HL-60 (cell line): ENCODE measurements at regions not wholly inside any gene's neighbourhood (a gene's known extent, or its start where the extent isn't known, plus 50 kb on each side); places are given as distances from the start of the nearest gene placed in this dataset.
"Not testable (repeated sequence)": the region's sequence is repeated elsewhere in the genome, so short reads cannot be mapped to it uniquely, and the experiment has no call there.

Experiments used
- DNase-seq, 2 experiments: peaks; one replicate each; pipeline ENCODE4 v3.0.0-alpha.2; 2010 to 2020; ENCODE audit warnings: low read depth in 1 of 2, low spot score in 1 of 2
- H3K27ac ChIP-seq: fragments of 250-450 bp; sonication (Bioruptor Pico); replicated peaks from 2 replicates; pipeline ENCODE4 v1.5.1; 2020; ENCODE audit warnings: mild to moderate bottlenecking, moderate library complexity
- H3K27me3 ChIP-seq: fragments of 250-450 bp; sonication (Bioruptor Pico); 2 replicates; pipeline ENCODE4 v1.5.1; 2021; ENCODE audit warnings: mild to moderate bottlenecking, moderate library complexity; ENCODE audit not compliant: insufficient read depth, poor library complexity, severe bottlenecking
- H3K4me3 ChIP-seq: replicated peaks from 2 replicates; pipeline ENCODE4 v1.5.1; 2011; ENCODE audit warnings: mild to moderate bottlenecking, control low read depth, low read length; ENCODE audit not compliant: insufficient read depth
- GABPA ChIP-seq: IDR thresholded peaks from 2 replicates; pipeline ENCODE4 v1.6.1; 2012; ENCODE audit warnings: low read depth
- POLR2AphosphoS5 ChIP-seq: IDR thresholded peaks from 2 replicates; pipeline ENCODE4 v1.6.1; 2012; ENCODE audit warnings: low read depth
- SPI1 ChIP-seq: IDR thresholded peaks from 2 replicates; pipeline ENCODE4 v1.6.1; 2012; ENCODE audit warnings: low read depth, mild to moderate bottlenecking, borderline replicate concordance
- TF ChIP-seq, protein P1 (sequence below): IDR thresholded peaks from 2 replicates; pipeline ENCODE4 v1.6.1; 2012; ENCODE audit warnings: low read depth; ENCODE audit not compliant: insufficient replicate concordance
- TF ChIP-seq, protein P2 (sequence below): IDR thresholded peaks from one replicate; pipeline ENCODE4 v1.5.1; 2011; ENCODE audit warnings: low read length, control low read depth, inconsistent platforms; ENCODE audit not compliant: insufficient read depth

DNA sequence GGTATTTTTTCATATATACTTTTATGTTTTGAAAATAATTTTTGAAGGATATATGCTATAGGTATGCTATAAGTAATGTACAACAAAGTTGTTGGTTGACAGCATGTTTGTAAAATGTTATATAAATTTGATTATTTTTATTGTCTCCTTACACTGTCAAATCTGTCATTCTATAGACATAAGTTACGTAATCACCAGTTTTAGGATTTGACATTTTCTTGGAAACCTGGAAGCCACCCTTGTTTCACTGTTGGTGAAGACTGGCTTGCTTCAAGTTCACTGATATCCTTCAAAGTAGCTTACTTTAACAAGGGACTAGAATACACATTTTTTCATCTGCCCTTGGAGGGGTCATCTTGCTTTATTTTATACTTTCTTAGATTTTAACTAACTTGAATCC, 1288.6 kb upstream of the EYS start:
- no peak for DNase-seq
- Histone ChIP-seq H3K27me3 (no peaks in the 10 kb centered on the region), H3K27ac (no peak overlapping the region), H3K4me3 (no peak overlapping the region)
- TF ChIP-seq GABPA (no peak), SPI1 (no peak), POLR2AphosphoS5 (no peak)
- TF ChIP-seq, protein P1, sequence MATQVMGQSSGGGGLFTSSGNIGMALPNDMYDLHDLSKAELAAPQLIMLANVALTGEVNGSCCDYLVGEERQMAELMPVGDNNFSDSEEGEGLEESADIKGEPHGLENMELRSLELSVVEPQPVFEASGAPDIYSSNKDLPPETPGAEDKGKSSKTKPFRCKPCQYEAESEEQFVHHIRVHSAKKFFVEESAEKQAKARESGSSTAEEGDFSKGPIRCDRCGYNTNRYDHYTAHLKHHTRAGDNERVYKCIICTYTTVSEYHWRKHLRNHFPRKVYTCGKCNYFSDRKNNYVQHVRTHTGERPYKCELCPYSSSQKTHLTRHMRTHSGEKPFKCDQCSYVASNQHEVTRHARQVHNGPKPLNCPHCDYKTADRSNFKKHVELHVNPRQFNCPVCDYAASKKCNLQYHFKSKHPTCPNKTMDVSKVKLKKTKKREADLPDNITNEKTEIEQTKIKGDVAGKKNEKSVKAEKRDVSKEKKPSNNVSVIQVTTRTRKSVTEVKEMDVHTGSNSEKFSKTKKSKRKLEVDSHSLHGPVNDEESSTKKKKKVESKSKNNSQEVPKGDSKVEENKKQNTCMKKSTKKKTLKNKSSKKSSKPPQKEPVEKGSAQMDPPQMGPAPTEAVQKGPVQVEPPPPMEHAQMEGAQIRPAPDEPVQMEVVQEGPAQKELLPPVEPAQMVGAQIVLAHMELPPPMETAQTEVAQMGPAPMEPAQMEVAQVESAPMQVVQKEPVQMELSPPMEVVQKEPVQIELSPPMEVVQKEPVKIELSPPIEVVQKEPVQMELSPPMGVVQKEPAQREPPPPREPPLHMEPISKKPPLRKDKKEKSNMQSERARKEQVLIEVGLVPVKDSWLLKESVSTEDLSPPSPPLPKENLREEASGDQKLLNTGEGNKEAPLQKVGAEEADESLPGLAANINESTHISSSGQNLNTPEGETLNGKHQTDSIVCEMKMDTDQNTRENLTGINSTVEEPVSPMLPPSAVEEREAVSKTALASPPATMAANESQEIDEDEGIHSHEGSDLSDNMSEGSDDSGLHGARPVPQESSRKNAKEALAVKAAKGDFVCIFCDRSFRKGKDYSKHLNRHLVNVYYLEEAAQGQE = no peak
- TF ChIP-seq, protein P2, sequence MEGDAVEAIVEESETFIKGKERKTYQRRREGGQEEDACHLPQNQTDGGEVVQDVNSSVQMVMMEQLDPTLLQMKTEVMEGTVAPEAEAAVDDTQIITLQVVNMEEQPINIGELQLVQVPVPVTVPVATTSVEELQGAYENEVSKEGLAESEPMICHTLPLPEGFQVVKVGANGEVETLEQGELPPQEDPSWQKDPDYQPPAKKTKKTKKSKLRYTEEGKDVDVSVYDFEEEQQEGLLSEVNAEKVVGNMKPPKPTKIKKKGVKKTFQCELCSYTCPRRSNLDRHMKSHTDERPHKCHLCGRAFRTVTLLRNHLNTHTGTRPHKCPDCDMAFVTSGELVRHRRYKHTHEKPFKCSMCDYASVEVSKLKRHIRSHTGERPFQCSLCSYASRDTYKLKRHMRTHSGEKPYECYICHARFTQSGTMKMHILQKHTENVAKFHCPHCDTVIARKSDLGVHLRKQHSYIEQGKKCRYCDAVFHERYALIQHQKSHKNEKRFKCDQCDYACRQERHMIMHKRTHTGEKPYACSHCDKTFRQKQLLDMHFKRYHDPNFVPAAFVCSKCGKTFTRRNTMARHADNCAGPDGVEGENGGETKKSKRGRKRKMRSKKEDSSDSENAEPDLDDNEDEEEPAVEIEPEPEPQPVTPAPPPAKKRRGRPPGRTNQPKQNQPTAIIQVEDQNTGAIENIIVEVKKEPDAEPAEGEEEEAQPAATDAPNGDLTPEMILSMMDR = no peak

DNA sequence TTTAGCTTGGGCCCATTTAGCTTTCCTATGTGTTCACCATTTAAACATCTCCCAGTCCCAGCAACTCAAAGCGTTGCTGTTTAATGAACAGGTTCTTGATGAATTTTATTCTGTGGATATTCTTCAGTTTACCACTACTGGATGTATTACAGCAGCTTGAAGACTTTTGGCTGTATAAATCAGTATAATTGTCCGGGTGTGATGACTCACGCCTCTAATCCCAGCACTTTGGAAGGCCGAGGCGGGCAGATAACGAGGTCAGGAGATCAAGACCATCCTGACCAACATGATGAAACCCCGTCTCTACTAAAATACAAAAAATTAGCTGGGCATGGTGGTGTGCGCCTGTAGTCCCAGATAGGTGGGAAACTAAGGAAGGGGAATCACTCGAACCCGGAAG, 1286.7 kb upstream of the EYS start:
- not testable (repeated sequence) for H3K27ac ChIP-seq, DNase-seq, H3K27me3 ChIP-seq, H3K4me3 ChIP-seq

DNA sequence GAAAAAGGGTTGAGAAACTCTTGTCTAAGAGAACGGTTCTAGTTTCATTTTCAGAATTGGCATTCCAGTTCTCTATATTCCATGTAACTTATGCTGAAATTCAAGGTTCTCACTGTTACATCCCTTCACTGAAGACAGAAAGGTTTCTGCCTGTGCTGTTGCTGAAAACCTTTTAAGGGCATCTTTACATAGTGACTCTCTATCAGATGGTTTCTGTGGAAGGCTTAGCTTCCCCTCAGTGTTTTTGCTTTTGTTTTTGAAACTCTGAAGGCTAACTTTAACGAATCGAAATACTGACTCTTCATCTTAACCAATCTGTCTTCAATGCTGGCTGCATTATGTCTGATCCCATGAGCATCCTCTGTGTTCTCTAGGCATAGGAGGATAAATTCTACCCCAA, 1286.2 kb upstream of the EYS start:
- TF ChIP-seq SPI1 (no peak), POLR2AphosphoS5 (no peak), GABPA (no peak)
- TF ChIP-seq, protein P2 = no peak
- TF ChIP-seq, protein P1 = no peak
- no peak for DNase-seq
- no peaks in the 10 kb centered on the region for H3K27me3 ChIP-seq
- H3K27ac ChIP-seq = no peak overlapping the region
- H3K4me3 ChIP-seq = no peak overlapping the region

DNA sequence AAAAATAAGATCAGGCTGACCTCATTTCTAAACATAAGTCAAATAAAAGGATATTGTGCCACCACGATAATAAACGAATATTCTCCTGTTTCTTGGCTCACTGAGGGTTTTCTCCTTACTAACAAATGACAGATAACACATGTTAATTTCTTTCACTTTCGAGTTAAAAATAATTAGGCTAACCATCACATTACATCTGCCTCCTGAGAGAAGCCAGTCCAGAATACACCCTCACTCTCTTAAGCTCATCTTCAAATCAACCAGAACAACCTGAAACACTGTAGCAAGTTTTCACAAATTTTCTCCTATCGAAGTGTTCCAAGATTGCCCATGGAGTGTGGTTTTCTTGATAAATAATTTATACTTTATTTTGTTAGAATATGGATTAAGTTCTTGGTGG, 1285.6 kb upstream of the EYS start:
- H3K27me3 ChIP-seq = no peaks in the 10 kb centered on the region
- no peak overlapping the region for H3K4me3 ChIP-seq
- no peak overlapping the region for H3K27ac ChIP-seq
- DNase-seq = no peak
- TF ChIP-seq GABPA (no peak), POLR2AphosphoS5 (no peak), SPI1 (no peak)
- TF ChIP-seq, protein P2 = no peak
- TF ChIP-seq, protein P1 = no peak
